Retina (tissue), 1 donor: ENCODE measurements at regions not wholly inside any gene's neighbourhood (a gene's known extent, or its start where the extent isn't known, plus 50 kb on each side); places are given as distances from the start of the nearest gene placed in this dataset.
"Not testable (repeated sequence)": the region's sequence is repeated elsewhere in the genome, so short reads cannot be mapped to it uniquely, and the experiment has no call there.

Source experiments
- DNase-seq: peaks from one replicate; pipeline ENCODE4 v3.0.0-alpha.2; 2016

DNA sequence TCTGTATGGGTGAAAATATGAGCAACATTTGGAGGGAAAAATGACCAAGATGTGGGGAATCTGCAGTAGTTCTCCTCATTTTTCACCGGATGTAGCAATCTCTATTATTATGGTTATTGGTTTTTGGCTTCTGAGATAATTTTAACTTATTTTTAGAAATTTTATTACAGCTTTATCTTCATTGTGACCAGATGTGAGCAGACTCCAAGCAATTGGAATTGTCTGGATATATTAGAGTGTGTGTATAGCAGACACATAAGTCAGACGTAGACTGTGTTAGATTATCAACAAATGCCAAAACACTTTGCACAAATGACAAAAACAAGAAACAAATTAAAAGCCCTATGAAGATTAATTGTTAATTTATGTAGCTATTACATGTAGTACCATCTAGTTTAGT, 249.1 kb downstream of the DNAJB9 start:
- no peak for DNase-seq

DNA sequence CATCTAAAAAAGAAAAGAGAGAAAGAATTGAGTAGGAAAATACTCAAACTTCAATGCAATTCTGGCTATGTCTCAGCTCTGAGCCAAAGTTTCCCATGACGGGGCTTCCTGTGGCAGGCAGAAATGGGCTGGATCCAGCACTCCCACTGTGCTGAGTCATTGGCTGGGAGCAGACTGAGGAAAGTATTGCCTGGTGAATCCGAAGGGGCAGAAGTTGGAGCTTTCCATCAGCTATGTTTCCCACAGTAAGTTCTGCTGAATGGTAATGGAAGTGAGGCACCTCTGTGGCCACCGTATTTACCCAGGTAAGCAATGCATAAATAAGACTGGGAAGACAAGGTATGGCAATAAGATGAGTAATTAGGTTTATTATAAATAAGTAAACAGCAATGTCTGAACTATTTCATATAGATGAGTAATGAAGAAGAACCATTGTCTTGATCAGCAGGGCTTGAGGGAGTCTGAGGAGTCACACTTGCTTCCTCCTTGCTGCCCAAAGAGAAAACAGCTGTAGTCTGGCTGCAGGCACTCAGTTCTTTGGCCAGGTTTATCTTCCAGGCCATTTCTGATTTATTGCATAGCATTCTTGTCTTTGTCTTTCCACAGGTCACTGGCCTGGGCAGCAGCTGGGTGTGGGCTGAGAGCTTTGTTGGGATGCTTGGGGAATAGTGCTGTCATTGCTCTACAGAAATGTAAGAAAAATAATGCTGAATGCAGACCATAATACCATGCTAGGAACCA, 255.3 kb downstream of the DNAJB9 start:
- DNase-seq: no peak

DNA sequence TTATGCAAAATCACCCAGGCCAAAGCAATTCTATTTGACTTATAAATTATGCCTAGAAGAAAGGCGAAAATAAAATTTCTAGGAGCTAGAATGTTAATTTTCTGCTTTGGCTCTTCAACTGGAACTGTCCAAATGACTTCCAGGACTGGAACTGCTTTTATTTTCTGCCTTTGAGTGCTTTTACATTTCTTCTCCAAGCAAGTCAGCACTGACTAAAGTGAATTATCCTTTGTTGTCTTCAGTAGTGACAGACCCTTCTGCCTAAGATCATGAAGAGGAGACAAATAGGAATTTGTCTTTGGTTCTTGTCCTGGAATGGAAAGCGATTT, 255.9 kb downstream of the DNAJB9 start:
- DNase-seq: no peak

DNA sequence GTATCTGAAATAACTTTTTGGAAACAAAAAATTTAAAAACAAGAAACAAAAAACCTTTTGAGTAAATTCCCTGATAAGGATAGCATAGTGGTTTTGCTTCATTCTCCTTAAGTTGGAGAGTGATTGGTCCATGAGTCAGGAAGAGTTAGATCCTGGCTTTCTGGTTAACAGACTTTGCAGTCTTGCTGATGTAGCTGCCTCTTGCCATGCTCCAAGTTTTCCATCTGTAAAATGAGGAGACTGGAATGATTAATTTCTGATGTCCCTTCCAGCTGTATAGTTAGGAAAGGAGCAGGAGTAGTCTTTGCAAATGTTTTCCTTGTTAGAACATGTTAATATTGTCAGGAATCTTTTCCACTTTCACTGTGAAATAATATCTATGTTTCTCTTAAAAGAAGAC, 266.6 kb downstream of the DNAJB9 start:
- no peak for DNase-seq

DNA sequence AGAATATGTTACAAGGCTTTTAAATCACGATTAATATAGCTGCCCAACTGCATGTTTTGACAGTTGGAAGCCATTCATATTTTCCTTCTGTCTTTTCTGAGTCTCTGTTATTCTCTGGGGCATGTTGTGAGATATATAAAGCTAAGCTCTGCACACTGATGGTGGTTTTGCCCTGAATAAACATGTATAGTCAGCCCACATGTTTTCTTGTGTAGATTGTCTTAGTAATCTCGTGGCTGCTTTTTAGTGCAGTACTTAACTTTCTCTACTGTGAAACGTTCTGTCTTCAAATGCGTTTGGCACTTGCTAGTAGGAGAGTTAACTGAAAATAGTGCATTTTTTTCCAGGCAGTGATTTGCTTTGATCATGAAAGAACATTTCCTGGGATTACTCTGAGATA, 268.5 kb downstream of the DNAJB9 start:
- no peak for DNase-seq

DNA sequence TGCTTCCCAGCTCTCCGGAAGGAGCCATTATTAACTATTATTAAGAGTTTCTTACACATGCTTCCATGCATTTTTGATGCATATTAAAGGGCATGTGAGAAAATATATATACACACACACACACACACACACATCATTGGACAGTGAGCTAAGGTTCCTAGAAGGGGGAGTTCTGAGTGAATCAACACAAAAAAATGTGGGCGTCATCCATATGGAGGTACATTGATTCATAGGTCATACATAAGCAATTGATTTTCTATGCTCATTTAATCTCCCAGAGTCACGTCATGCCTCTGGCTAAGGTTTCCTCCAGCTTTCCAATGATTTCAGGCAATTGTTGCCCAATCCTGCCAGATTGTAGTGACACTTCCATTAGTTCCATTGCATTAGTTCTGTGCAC, 269.4 kb downstream of the DNAJB9 start:
- DNase-seq: peak; percentile 28

DNA sequence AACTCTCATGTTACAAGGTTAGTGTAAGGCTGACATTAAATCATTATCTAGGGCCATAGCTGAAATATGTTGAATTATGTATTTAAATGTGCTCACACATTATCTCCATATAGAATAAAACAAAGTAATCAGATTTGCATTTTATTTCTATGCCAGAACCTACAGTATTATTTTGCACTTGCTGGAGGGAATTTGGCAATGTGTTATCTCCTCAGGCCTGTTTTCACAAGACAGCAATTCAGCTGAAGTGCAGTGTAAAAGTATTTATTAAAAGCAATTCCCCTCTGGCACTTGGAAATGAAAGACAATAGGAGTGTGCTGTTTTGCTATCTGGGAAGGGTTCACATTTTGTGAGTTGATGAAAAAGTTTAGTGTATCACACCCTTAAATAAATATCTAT, 276.3 kb downstream of the DNAJB9 start:
- no peak for DNase-seq

DNA sequence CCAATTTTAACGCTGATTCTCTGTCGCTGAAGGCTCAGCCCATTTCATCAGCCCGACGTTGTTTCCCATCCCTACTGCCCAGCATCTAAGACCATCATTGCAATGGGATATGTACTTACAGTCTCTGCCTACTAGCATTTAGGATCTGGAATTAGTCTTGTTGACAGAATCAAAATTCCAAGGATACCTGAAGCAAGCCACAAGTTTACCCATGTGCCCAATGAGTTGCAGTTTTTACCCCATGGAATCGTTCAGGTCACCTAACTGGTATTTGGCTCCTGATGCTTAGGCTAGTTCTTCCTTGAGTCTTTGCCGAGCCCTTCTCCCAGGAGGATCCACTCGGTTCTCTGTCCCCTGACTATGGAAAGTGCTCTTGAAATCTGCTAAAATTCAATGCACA, 276.8 kb downstream of the DNAJB9 start:
- no peak for DNase-seq

DNA sequence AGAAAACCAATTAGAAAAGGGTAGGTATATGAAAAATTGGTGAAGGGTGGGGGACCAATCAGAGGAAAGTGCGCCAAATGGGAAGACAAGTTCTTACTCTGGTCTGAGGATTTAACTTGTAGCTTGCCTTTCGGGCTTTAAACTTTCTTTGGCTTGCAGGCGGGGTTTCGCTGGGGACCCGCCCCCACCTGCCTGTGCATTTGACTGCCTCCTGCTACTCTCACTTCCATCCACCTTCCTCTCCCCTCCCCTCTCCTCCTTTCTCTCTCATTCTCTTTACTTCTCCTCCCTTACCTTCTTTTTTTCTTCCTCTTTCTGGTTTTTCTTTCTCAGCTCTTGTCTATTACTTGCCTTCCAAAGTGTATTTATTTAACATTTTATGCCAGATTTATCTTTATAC, 278.8 kb downstream of the DNAJB9 start:
- DNase-seq: no peak

DNA sequence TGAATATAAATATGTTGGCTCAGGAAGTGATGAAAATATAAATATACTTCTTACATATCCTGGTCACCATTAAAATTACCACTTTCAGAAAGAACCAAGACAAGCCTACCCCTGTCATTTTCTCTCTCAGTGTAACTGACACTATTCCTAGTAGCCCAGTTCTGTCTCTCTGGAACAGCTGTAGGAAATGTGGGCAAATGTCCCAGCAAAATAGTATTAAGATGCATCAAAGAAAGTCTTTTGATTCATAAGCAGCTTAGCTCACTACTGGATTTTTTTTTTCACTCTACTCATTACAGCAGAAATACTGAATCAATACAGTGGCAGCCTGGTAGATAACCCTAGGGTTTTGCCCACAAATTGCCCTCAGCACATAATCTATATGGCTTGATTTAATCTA, 290.9 kb downstream of the DNAJB9 start:
- DNase-seq: no peak

DNA sequence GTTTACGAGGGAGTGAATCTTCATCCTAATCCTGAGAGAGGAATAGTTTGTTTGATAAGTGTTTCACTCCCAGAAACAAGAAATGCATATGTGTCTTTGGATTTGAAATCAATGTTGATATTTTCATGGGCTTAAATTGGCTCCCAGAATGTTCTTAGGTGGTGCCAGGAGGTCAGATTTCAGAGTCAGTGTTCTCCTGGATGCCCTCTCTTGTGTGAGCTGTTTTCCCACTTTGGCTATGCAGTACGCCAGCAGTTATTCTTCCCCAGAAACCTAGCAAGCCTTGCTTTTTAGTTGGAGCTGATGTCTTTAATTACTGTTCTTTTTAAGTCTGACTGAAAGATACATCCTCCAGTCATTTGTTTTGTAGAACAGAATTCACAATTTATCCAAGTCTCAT, 291.4 kb downstream of the DNAJB9 start:
- no peak for DNase-seq

DNA sequence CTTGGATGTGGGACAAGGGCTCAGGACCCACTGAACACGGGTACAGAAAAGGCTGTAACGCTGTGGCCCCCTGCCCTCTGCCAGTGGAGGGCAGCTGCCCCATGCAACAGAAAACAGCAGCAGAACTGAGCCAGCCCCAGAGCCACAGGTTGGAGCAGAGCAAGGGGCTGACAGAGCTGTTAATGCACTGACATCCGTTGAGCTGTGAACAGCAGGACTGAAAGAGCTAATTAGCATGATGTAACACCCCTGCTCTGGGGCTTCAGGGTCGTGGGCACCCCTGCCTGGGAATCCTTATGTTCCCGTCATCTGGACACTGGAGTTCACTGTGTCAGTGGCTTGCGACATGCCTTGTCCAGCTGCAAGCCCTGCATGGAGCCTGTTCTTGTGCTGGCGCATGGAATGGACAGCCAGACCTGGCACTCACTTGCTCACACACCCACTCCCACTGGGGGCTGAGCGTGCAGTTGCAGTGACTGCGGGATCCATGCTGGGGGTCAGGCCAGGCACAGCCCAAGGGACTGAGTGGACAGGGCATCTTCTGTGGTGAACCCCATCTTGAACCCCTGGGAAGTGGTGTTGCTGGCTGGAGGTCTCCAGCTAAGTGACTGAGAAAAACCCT, 293.7 kb downstream of the DNAJB9 start:
- DNase-seq: no peak

DNA sequence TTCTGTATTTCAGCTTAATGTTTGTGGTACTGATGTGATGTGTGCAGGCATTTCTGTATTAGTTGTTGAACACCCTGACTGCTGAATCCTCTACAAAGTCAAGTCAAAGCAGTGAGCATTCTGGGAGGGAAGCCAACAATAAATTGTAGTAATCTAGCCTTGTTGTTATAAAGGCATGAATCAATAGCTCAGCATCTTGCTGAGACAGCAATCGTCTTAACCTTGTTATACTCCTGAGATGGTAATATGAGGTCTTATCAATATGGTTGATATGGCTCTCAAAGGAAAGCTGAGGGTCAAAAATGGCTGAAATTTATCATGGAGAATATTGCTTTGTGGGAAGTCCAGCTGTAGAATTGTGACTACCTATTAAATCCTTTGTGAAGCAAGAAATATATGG, 299.4 kb downstream of the DNAJB9 start:
- no peak for DNase-seq

DNA sequence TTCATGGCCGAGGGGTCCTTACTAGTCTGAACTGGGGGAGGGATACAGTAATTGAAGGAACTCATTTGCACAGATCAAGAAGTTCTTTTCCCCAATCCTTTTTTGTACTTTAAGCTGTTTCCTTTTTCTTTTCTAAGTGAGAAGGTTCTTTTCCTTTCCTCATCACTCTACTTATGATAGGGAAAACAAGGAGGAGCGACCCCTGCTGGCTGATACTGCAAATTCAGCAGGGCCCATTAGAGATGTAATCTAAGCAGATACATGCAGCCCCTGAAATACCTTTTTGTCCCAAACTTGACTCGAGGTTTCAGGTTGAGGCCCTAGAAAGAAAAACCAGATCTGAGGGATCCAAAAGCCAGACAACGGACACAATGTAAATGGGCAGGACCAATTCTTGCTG, 305.5 kb downstream of the DNAJB9 start:
- no peak for DNase-seq

DNA sequence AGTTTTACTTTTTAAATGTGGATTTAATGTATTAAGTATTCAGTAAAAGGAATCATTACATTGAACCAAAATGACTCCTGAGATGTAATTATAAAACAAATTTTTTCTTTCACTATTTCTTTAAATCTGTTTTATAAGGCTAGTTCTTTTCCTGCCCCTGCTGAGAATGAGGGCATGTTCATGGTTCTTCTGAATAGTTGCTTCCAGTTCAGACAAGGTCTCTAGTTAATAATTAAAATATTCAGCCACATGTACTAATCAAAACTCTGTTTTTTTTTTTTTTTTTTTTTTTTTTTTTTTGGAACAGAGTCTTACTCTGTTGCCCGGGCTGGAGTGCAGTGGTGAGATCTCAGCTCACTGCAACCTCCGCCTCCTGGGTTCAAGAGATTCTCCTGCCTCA, 321.2 kb downstream of the DNAJB9 start:
- DNase-seq: no peak

DNA sequence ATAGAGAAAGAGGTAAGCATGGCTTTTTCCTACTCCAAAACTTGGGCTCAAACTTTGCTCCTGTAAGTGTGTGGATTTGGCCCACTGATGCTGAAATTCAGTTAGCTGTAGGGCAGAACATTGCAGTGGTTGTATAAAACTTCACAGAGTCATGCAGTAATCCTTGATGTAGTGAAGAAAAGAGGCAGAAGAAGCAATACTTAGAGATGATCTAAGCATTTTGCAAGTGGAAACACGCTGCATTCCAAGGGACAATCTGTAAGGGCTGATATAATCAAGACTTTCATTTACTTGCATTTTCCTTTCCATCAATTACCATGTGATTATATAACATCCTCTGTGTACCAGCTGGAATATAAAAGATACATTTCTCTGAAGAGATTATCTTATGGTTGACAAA, 338.8 kb downstream of the DNAJB9 start:
- no peak for DNase-seq

DNA sequence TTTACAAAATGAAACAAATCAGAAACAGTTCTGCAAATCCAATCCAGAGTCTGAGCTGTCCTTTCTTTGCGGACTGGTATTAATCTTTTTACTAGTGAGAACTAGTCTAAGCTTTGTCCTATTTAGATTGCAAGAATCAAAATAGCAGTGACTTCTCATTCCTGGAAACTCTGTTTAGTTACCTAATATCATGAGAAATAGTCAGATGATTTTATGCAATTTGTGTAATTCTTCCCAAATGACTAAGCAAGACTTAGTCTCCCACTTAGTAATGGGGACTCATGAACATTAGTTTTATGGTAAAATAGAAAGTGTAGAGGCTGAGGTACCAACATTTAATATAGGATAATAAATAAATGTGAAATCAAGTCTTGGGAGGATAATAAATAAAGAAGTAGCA, 341.3 kb downstream of the DNAJB9 start:
- no peak for DNase-seq

DNA sequence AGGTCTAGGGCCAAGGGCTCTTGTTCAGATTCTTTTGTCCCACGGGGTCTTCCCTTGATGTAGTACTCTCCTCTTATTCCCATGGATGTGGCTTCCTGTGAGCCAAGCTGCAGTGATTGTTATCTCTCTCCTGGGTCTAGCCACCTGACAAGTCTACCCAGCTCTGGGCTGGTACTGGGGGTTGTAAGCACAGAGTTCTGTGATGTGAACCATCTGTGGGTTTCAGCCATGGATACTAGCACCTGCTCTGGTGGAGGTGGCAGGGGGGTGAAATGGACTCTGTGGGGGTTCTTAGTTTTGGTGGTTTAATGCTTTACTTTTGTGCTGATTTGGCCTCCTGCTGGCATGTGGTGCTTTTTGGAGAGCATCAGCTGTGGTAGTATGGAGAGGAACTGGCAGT, 350.8 kb downstream of the DNAJB9 start:
- no peak for DNase-seq

DNA sequence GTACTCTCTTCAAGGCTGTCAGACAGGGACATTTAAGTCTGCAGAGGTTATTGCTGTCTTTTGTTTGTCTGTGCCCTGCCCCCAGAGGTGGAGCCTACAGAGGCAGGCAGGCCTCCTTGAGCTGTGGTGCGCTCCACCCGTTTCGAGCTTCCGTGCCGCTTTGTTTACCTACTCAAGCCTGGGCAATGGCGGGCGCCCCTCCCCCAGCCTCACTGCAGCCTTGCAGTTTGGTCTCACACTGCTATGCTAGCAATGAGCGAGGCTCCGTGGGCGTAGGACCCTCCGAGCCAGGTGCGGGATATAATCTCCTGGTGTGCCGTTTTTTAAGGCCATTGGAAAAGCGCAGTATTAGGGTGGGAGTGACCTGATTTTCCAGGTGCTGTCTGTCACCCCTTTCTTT, 373.4 kb downstream of the DNAJB9 start:
- DNase-seq: not testable (repeated sequence)

DNA sequence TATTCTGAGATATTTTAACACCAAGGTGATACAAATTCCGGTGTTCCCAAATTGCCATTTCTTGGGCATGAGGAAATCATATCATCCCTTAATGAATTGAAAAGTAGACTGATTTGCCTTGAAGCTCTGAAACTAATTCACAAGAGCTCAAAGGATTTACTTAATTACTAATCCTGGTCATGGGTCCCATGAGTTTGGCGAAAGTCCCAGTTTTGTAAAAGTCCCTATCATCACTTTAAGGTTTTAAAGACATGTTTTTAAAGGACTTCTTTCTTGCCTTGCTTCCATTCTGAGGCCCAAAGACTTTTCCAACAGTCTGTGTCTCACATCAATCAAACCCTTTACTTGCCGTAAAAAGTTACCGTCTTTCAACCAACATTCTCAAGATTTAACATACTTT, 377.9 kb downstream of the DNAJB9 start:
- no peak for DNase-seq

DNA sequence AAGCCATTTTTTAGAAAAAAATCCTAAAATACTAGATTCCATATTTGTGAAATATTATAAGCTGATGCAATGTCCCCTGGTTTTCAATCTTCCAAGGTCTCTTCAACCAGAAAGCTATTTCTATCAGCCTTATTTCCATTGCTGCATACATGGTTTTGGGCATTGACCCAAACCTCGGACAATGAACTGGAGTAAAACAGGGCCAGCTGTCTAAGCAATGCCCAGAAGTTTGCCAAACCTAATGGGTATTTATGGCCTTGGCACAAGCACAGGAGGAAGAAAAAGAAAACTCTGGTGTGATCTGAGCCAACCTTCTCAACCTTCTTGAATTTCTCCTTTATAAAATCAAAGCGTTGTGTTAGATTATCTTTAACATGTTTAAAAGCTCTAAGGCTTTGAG, 402.3 kb downstream of the DNAJB9 start:
- DNase-seq: no peak

DNA sequence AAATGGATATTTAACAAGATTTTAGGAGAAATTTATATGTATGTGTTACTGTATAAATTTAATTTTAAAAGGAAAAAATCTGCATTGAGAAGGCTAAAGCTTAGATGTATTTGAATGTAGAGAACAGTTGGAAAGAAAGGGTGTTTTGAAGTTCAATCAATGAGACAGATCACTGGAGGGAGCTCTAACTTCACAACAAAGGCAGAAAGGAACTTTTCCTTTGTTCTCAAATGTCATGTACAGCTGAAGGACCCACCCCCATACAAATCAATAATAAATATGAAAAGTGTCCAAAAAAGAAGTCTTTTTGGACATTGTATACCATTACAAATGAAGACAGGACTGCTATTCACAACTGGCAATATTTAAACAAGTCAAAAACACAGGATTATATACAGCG, 403.4 kb downstream of the DNAJB9 start:
- DNase-seq: peak; percentile 36

DNA sequence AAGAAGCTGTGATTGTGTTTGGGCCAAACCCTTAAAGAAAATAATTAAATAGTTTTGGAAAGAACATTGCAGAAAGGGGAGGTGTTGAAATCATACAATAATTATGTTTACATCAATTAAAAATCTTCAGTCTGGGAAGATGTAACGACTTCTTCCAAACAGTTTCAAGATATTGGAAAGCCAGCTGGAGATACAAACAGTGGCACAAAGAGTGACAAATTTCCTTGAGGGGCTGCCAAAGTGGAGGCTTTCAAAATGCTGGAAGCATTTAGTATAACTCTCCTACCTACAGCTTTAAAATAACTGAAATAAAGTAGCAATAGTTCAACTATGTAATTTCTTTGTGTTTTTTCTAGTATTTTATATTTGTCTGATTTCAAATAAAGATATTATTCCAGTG, 405.0 kb downstream of the DNAJB9 start:
- DNase-seq: no peak

DNA sequence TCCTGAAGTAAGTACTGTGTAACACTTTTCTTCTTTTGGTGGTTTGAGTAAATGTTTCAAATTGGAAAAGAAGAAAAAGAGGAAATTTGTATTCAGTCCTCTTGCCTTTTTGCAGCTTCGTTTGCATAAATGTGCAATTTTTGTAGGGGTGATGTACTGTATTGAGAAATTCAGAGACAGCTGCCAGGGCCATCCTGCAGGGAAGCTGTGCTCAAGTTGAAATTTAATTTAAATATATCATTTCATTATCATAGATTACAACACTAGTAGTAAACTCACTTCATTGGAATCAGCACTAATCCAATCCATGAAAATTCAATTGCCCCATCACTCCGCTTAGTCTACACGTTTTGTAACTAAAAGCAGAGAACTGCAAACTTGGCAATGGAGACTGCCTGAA, 415.4 kb downstream of the DNAJB9 start:
- no peak for DNase-seq

DNA sequence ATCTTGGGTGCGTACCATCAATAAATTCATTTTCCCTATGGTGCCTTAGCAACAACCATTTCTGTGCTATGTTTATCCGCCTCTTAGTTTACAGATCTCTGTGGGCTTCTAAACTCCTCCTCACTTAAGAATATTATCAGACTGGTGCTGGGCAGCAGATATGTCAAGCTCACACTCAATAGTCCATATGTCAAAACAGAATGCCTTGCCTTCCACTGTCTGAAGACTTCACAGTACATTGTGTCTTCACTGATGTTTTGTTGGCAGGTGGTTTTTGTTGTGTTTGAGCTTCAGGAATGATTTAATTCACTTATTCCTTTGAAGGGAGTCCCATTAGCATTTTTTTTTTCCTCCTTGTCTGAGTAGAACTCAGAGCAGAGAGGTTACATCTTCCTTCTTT, 419.6 kb downstream of the DNAJB9 start:
- DNase-seq: no peak
